K562 (cell line): ENCODE measurements at regions not wholly inside any gene's neighbourhood (a gene's known extent, or its start where the extent isn't known, plus 50 kb on each side); places are given as distances from the start of the nearest gene placed in this dataset.

Experiments
- ATAC-seq: fragments of 200-7000 bp; cut with Tn5 transposase; 3 replicates; pipeline ENCODE4 v1.9.1; 2020; ENCODE audit warnings: moderate library complexity
- BruUV-seq: library from RNA; stranded (reverse); fragments of 400-500 nt; replicated peaks from 2 replicates; lab custom pipeline; 2021; lab: Mats Ljungman, UMichigan
- CTCF ChIA-PET: fragments of 300-600 bp; formaldehyde crosslinking; extraction: SDS; loops from one replicate; lab custom pipeline; 2021; ENCODE audit warnings: low intra/inter-chr PET ratio; lab: Yijun Ruan, JAX
- POLR2A ChIA-PET: fragments of 300-600, 350-650 bp; sonication (Branson Sonifier 250); formaldehyde crosslinking; extraction: SDS; loops from one replicate; lab custom pipeline; 2021; ENCODE audit warnings: antibody characterized with exemption, inconsistent platforms; lab: Yijun Ruan, JAX
- DNase-seq, 4 experiments: peaks; one replicate each; pipeline versions ENCODE4 v3.0.0 to v3.0.0-alpha.2; 2011 to 2018; ENCODE audit warnings: low spot score in 3 of 4, mixed read lengths in 3 of 4; ENCODE audit errors: extremely low read depth in 1 of 4
- FAIRE-seq: peaks from 2 replicates; lab custom pipeline; 2011; peaks lifted over from hg19 to GRCh38; lab: Jason Lieb, UNC
- H2AFZ ChIP-seq: 2 replicates; pipeline ENCODE4 v1.6.0; 2011; ENCODE audit warnings: low read depth, low read length, control low read depth, inconsistent platforms
- H3K27ac ChIP-seq: fragments of 200-600 bp; 3 replicates; pipeline ENCODE4 v1.8.0; 2011; ENCODE audit warnings: low read depth, mild to moderate bottlenecking, control low read depth, inconsistent platforms, low read length, moderate library complexity, mixed read lengths; ENCODE audit errors: extremely low read depth
- H3K27me3 ChIP-seq, 2 experiments: fragments of 300-600 bp in 1 of 2; 2 replicates in 1 of 2; 3 replicates in 1 of 2; pipeline versions ENCODE4 v1.6.0 to v1.8.0; 2011; ENCODE audit warnings: inconsistent platforms in 2 of 2, low read length in 2 of 2, mild to moderate bottlenecking in 1 of 2, mixed read lengths in 1 of 2, moderate library complexity in 1 of 2; ENCODE audit not compliant: control insufficient read depth in 2 of 2, insufficient read depth in 2 of 2
- H3K36me3 ChIP-seq: fragments of 300-600 bp; 3 replicates; pipeline ENCODE4 v1.8.0; 2011; ENCODE audit warnings: mild to moderate bottlenecking, low read length, inconsistent platforms; ENCODE audit not compliant: control insufficient read depth, insufficient read depth
- H3K4me1 ChIP-seq, 2 experiments: fragments of 200-600 bp in 1 of 2; replicated peaks in 1 of 2; 2 replicates in 1 of 2; 3 replicates in 1 of 2; pipeline versions ENCODE4 v1.5.1 to v1.8.0; 2011; ENCODE audit warnings: inconsistent platforms in 2 of 2, low read length in 2 of 2, mild to moderate bottlenecking in 1 of 2, mixed read lengths in 1 of 2, moderate library complexity in 1 of 2; ENCODE audit not compliant: control insufficient read depth in 2 of 2, insufficient read depth in 2 of 2
- H3K4me2 ChIP-seq: 2 replicates; pipeline ENCODE4 v1.6.1; 2011; ENCODE audit warnings: low read length, control low read depth, inconsistent platforms, mixed read lengths; ENCODE audit not compliant: insufficient read depth
- H3K4me3 ChIP-seq: fragments of 200-600 bp; sonication (generic), shearing (Covaris generic); 2 replicates; pipeline ENCODE4 v1.5.1; 2016; ENCODE audit warnings: control low read depth, inconsistent platforms
- H3K79me2 ChIP-seq: fragments of 200-600 bp; 3 replicates; pipeline ENCODE4 v1.8.0; 2011; ENCODE audit warnings: low read length, inconsistent platforms; ENCODE audit not compliant: control insufficient read depth, insufficient read depth
- H3K9ac ChIP-seq, 2 experiments: 2 replicates each; pipeline versions ENCODE4 v1.6.0 to v1.6.1; 2011; ENCODE audit warnings: low read depth in 2 of 2, low read length in 2 of 2, control low read depth in 1 of 2, inconsistent platforms in 1 of 2, mild to moderate bottlenecking in 1 of 2, mixed read lengths in 1 of 2; ENCODE audit not compliant: insufficient read depth in 1 of 2
- H3K9me1 ChIP-seq: one replicate; pipeline ENCODE4 v1.6.0; 2011; ENCODE audit warnings: inconsistent platforms, mild to moderate bottlenecking, low read length, moderate library complexity; ENCODE audit not compliant: control insufficient read depth, insufficient read depth
- H3K9me3 ChIP-seq: replicated peaks from 2 replicates; pipeline ENCODE4 v1.5.1; 2011; ENCODE audit warnings: low read depth, low read length, inconsistent platforms; ENCODE audit not compliant: control insufficient read depth, insufficient read depth
- H4K20me1 ChIP-seq: replicated peaks from 2 replicates; pipeline ENCODE4 v1.6.1; 2011; ENCODE audit warnings: low read length, inconsistent platforms, mixed read lengths; ENCODE audit not compliant: control insufficient read depth, insufficient read depth
- ATF1 ChIP-seq, 2 experiments: fragments of 450-650 bp in 1 of 2; IDR thresholded peaks; 2 replicates each; pipeline ENCODE4 v1.6.1; 2016; ENCODE audit warnings: missing compliant biosample characterization in 1 of 2, missing genetic modification characterization in 1 of 2
- GABPB1 ChIP-seq: sonication (generic); formaldehyde crosslinking; IDR thresholded peaks from 2 replicates; pipeline ENCODE4 v1.8.0; 2022; ENCODE audit warnings: mild to moderate bottlenecking, missing genetic modification reagents
- HNRNPH1 ChIP-seq: fragments of 200-400 bp; formaldehyde crosslinking; optimal IDR thresholded peaks from 2 replicates; pipeline ENCODE3; 2017; ENCODE audit warnings: low read depth, mild to moderate bottlenecking, low read length, moderate library complexity
- IRF2 ChIP-seq: sonication (generic); formaldehyde crosslinking; IDR thresholded peaks from 2 replicates; pipeline ENCODE4 v1.8.1; 2022; ENCODE audit warnings: mild to moderate bottlenecking, missing genetic modification reagents
- KAT8 ChIP-seq: fragments of 450-650 bp; IDR thresholded peaks from 2 replicates; pipeline ENCODE4 v1.6.1; 2016; ENCODE audit warnings: low read depth, mild to moderate bottlenecking
- PHTF2 ChIP-seq: fragments of 250-450 bp; sonication (Bioruptor Pico); IDR thresholded peaks from 2 replicates; pipeline ENCODE4 v1.5.0; 2021; ENCODE audit warnings: mild to moderate bottlenecking
- SIX5 ChIP-seq, 2 experiments: IDR thresholded peaks; 2 replicates each; pipeline ENCODE4 v1.6.1; 2011; ENCODE audit warnings: low read length in 2 of 2, borderline replicate concordance in 1 of 2, low read depth in 1 of 2, mild to moderate bottlenecking in 1 of 2, moderate library complexity in 1 of 2; ENCODE audit not compliant: insufficient read depth in 1 of 2
- TRIM28 ChIP-seq: fragments of 450-650 bp; IDR thresholded peaks from 2 replicates; pipeline ENCODE4 v1.6.1; 2017
- XRCC5 ChIP-seq: fragments of 200-400 bp; formaldehyde crosslinking; IDR thresholded peaks from 2 replicates; pipeline ENCODE4 v1.6.1; 2017; ENCODE audit warnings: low read depth, mild to moderate bottlenecking, low read length
- ZNF239 ChIP-seq: fragments of 250-450 bp; sonication (Bioruptor Pico); IDR thresholded peaks from 2 replicates; pipeline ENCODE4 v1.4.0; 2020; ENCODE audit warnings: mild to moderate bottlenecking
- ZNF316 ChIP-seq: fragments of 450-650 bp; IDR thresholded peaks from 2 replicates; pipeline ENCODE4 v1.6.1; 2016
- ZNF766 ChIP-seq: fragments of 200-800 bp; sonication (Bioruptor generic); conservative IDR thresholded peaks from 2 replicates; pipeline ENCODE4 v1.6.1; 2016; ENCODE audit warnings: missing genetic modification characterization, missing compliant biosample characterization
- WGBS: fragments of 100-300 bp; shearing (Covaris generic); methylation state at CpG from one replicate; pipeline ENCODE4 v1.1.6; 2016; ENCODE audit warnings: low coverage, mixed read lengths; ENCODE audit not compliant: insufficient coverage; ENCODE audit errors: missing lambda C conversion rate; 5-methylcytosine and 5-hydroxymethylcytosine counted together
- in situ Hi-C: fragments of 300-500 bp; cut with MboI; formaldehyde crosslinking; loops from 4 replicates; pipeline ENCODE4 v1.15.0; 2018; ENCODE audit warnings: inconsistent platforms, mixed read lengths
- intact Hi-C: fragments of 100-400 bp; cut with micrococcal nuclease; formaldehyde crosslinking; loops from 2 replicates; pipeline ENCODE4 v1.14.2; 2022
- TF ChIP-seq, protein P1 (sequence below): IDR thresholded peaks from 2 replicates; pipeline ENCODE4 v1.6.1; 2016; ENCODE audit warnings: missing genetic modification characterization, missing compliant biosample characterization
- TF ChIP-seq, protein P2 (sequence below): fragments of 250-450 bp; sonication (Bioruptor Pico); IDR thresholded peaks from 2 replicates; pipeline ENCODE4 v1.8.0; 2021; ENCODE audit warnings: borderline replicate concordance, mild to moderate bottlenecking, moderate library complexity; ENCODE audit not compliant: poor library complexity, severe bottlenecking
- TF ChIP-seq, protein P3 (sequence below): fragments of 250-450 bp; sonication (Bioruptor Pico); IDR thresholded peaks from 2 replicates; pipeline ENCODE4 v1.8.0; 2022; ENCODE audit warnings: inconsistent platforms, mild to moderate bottlenecking, moderate library complexity, borderline replicate concordance

DNA sequence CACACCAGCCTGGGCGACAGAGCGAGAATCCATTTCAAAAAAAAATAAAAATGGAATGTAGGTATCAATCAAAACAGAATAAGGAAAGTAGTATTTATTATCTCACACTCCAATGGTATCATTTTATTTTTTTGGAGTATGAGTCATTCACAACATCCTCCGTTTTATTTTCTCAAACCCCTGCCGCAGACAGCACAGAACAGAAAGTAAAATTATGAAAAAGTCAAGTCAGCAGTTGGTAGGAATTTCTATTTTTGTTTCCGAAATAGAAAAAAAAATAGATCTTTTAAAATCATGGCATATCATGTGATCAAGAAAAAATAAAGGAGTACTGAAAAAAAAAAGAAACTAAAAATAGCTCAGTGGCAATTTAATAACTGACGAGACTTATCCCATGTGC, 490.7 kb upstream of the TENM3 start:
- H3K27ac ChIP-seq = no peak overlapping the region
- WGBS = 1% methylated on average over 6 of the region's 6 CpGs
- no peak for ATAC-seq

More for the DNA sequence above, 490.7 kb upstream of the TENM3 start:
- DNase-seq (no peak), FAIRE-seq (no peak)
- no peaks in the 10 kb centered on the region for H3K9me3 ChIP-seq
- no peaks in the 10 kb centered on the region for H3K79me2 ChIP-seq
- no peak for TF ChIP-seq KAT8
- TF ChIP-seq, protein P1, sequence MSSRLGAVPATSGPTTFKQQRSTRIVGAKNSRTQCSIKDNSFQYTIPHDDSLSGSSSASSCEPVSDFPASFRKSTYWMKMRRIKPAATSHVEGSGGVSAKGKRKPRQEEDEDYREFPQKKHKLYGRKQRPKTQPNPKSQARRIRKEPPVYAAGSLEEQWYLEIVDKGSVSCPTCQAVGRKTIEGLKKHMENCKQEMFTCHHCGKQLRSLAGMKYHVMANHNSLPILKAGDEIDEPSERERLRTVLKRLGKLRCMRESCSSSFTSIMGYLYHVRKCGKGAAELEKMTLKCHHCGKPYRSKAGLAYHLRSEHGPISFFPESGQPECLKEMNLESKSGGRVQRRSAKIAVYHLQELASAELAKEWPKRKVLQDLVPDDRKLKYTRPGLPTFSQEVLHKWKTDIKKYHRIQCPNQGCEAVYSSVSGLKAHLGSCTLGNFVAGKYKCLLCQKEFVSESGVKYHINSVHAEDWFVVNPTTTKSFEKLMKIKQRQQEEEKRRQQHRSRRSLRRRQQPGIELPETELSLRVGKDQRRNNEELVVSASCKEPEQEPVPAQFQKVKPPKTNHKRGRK (tag) = no peak
- no peak for TF ChIP-seq ZNF239
- TF ChIP-seq HNRNPH1 = no peak
- no peak for TF ChIP-seq IRF2
- no peak for TF ChIP-seq XRCC5
- TF ChIP-seq, protein P2, sequence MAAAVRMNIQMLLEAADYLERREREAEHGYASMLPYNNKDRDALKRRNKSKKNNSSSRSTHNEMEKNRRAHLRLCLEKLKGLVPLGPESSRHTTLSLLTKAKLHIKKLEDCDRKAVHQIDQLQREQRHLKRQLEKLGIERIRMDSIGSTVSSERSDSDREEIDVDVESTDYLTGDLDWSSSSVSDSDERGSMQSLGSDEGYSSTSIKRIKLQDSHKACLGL (CRISPR knock-in tag) = no peak
- no peak for TF ChIP-seq ATF1 (CRISPR knock-in tag; IDR thresholded peaks at IDR 0.05)
- TF ChIP-seq ATF1 (tag; IDR thresholded peaks at IDR 0.05) = no peak
- TF ChIP-seq TRIM28 = no peak
- TF ChIP-seq ZNF766 (CRISPR knock-in tag) = no peak
- TF ChIP-seq, protein P3, sequence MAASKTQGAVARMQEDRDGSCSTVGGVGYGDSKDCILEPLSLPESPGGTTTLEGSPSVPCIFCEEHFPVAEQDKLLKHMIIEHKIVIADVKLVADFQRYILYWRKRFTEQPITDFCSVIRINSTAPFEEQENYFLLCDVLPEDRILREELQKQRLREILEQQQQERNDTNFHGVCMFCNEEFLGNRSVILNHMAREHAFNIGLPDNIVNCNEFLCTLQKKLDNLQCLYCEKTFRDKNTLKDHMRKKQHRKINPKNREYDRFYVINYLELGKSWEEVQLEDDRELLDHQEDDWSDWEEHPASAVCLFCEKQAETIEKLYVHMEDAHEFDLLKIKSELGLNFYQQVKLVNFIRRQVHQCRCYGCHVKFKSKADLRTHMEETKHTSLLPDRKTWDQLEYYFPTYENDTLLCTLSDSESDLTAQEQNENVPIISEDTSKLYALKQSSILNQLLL (CRISPR knock-in tag) = no peak
- no peak for TF ChIP-seq PHTF2
- TF ChIP-seq GABPB1 (CRISPR knock-in tag) = no peak
- TF ChIP-seq SIX5 (IDR thresholded peaks at IDR 0.05; ENCODE audit: borderline replicate concordance in 1 of 2, insufficient read depth in 1 of 2, low read depth in 1 of 2, low read length in 2 of 2) = no peak
- no peak for TF ChIP-seq ZNF316
- ChIA-PET POLR2A (no interaction called here), CTCF (no interaction called here)
- no peak overlapping the region for H3K9ac ChIP-seq
- H3K36me3 ChIP-seq = no peaks in the 10 kb centered on the region
- in situ Hi-C loops = no loop called here
- H4K20me1 ChIP-seq = no peaks in the 10 kb centered on the region
- H3K9me1 ChIP-seq = no peaks in the 10 kb centered on the region
- H3K27me3 ChIP-seq = no peaks in the 10 kb centered on the region
- H3K4me2 ChIP-seq = no peak overlapping the region
- no peaks in the 10 kb centered on the region for H3K4me1 ChIP-seq
- no peak overlapping the region for H2AFZ ChIP-seq
- H3K4me3 ChIP-seq = no peak overlapping the region
- intact Hi-C loops = no loop called here
- no TSS peak for BruUV-seq
